IPS-NIHi11 (cell line): ENCODE measurements at regions not wholly inside any gene's neighbourhood (a gene's known extent, or its start where the extent isn't known, plus 50 kb on each side); places are given as distances from the start of the nearest gene placed in this dataset.
"Not testable (repeated sequence)": the region's sequence is repeated elsewhere in the genome, so short reads cannot be mapped to it uniquely, and the experiment has no call there.

Experiments
- DNase-seq: peaks from one replicate; pipeline ENCODE4 v3.0.0; 2012; ENCODE audit warnings: mixed read lengths, low spot score

DNA sequence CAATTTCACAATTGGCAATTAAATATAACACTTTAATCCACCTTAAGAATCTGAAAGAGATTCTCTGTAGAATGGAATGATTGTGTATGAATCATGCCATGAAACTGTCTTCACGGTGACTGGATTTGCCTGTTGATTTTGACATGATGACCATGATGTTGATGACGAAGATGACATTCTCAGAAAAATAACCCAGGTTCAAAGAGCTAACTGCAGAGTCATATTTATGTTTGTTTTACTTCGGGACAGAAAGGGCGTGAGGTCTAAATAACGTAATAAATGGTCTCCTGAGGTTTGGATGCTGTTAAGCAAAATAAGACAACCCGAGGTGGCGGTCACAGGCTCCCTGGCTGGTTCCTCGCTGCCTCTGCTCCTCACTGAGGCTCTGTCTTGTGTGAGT lies 532.0 kb downstream of the TMEM121 start:
- no peak for DNase-seq

DNA sequence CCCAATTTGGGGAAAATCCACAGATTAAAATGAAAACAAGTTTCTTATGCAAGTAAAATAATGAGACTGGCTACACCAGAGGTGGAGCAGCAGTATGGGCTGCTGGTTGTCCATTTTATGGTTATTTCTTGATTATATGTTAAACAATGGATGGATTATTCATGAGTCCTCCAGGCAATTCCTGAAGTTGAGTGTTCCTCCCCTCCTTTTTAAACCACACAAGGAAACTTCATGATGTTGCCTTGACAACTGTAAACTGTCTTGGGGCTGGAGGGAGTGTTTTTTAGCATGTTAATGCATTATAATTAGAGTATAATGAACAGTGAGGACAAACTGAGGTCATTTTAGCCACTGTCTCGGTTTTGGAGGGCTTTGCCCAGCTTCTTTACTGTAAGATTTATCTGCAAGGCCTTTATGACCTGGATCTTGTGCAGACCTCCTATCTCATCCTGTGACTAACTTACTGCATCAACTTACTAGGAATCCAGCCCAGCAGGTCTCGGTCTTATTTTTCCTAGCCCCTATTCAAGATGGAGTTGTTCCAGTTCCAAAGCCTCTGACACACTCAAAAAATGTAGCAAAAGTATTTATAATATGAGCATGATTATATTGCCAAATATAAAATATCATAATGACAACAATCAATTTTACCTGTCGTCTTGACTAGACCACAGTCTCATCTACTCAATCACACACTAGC lies 534.0 kb downstream of the TMEM121 start:
- DNase-seq = no peak

DNA sequence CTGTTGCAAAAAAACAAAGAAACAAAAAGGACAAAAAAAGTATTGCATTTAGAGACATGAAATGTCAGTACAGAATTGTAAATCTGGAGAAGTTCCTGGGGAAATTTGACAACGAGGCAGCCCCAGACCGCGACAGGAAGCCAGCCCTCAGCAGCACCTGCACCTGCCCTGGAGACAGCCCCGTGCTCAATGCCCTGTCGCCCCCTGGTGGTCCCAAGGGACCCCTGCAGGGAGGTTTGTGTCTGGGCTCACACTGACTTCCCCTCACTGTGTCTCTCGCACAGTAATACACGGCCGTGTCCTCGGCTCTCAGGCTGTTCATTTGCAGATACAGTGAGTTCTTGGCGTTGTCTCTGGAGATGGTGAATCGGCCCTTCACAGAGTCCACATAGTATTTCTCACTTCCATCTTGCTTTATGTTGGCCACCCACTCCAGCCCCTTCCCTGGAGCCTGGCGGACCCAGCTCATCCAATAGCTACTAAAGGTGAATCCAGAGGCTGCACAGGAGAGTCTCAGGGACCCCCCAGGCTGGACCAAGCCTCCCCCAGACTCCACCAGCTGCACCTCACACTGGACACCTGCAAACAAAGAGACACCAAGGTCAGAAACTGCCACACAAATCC lies 535.6 kb downstream of the TMEM121 start:
- not testable (repeated sequence) for DNase-seq

DNA sequence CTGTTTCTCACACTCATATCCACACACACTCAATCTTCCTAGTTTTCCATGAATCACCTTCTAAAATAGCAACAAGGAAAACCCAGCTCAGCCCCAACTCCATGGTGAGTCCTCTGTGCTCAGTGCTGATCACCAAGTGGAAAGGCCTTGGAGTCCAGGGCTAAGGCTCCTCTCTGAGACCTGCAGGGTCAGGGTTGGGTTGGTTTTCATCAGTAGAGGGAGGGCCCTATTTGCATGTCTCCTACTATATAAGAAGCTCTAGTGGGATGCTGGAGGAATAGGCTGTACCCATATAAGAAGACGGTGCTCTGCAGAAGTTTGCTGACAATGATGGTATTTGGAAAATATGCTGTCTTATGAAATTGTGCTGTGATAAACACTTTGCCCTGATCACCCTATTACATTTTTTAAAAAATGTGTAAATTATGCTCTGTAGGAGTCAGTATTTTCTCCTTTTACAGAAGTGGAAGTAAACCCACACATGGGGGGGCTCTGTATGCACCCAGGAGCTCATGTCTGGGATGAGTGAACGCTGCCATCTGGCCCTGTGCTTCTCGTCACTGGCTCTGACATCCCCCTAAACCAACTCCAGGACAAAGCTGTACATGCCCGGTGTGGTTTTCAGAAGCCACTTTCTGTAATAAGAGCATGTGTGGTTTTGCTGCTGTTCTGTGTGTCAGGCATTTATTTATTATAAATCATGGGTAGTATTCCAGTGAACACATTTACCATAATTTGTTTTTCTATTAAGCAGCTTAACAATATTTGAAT lies 536.3 kb downstream of the TMEM121 start:
- DNase-seq = no peak

DNA sequence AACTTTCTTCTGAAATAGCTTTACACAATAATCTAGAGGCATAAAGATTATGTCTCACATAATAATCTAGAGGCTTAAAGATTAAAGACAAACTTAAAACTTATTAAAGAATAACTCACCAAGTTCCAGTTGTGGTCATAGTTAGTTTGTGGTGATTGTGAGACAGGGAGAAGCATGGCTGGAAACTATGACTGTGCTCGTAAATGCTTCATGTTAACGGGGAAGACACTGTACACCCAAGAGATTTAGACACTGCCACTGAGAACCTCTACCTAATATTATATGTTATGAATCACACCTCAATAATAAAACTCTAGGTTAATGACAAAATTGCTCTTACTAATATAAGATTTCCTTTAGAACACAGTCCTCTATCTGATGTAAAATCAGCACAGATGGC lies 541.6 kb downstream of the TMEM121 start:
- DNase-seq = no peak

DNA sequence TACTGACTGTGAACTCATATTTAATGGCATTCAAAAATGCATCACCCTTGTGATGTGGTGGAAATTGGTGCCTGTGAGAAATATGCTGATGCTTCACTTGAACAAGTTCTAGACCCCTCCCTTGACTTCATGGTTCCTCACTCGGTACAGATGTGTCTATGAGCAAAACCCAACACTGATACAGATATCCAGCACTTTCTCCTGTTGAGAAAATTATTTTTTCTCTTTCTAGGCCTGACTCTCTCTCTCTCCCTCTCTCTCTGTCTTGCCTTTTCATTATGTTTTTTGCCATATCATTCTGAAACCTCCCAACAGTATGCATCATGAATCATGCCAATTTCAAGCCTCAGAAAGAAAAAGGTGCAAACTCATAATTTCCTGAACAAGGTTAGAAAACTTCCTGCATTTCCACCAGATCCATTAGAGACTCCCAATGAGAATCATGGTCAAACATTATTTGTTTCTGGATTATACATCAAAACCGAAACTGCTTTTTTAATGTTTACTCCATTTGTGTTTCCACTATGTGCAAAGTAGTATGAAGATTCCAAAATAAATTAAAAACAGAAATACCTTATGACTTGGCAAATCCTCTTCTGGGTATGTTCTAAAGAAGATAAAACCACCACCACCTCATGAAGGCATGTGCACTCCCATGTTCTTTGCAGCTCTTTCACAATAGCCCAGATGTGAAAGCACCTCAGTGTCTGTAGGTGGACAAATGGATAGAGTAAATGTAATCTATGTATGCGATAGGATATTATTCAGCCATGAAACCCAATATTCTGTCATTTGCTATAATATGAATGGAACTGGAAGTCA lies 543.6 kb downstream of the TMEM121 start:
- DNase-seq = no peak

DNA sequence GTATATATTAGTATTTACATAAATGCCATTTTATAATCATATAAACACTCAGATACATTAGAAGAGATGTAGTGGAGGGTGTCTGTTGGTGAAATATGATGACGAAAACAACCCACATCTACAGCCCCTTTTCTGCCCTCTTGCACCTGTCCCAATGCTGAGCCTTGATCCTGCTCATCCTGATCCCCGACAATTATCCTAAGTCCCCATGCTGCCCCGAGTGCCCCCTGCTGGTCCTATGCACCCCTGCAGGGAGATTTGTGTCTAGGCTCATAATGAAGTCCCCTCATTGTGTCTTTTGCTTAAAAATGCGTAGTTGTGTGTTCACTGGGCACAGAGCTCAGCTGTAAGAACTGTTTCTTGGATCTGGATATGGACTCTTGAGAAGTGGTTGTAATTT lies 554.5 kb downstream of the TMEM121 start:
- DNase-seq = no peak

DNA sequence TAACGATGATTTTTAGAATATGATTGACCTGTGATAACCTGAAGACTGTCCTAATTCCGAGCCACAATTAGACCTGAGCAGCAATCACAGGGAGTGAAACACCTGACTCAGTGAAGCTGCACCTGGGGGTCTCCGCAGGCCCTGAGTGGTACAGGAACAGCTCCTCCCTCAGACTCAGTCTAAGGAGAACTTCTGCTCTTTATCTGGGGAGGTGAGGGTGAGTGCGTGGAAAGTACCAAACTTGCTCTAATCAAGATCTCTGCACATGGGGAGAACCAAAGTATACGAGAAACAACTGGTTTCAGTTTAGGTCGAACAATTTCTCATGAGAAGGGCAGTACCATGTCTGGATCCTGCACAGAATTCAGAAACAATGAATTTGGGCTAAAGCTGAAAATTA lies 555.3 kb downstream of the TMEM121 start:
- not testable (repeated sequence) for DNase-seq

DNA sequence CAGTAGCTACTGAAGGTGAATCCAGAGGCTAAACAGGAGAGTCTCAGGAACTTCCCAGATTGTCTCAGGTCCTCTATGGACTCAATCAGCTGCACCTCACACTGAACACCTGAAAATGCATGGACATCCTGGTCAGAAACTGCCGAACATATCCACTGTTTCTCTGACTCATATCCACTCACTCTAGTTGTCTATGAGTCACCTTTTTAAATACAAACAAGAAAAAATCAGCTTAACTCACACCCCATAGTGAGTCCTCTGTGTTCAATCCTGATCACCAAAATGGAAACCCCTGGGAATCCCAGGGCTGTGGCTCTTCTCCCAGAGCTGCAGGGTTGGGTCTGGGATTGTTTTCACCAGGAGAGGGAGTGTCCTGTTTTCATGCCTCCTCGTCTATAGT lies 556.7 kb downstream of the TMEM121 start:
- DNase-seq = no peak

DNA sequence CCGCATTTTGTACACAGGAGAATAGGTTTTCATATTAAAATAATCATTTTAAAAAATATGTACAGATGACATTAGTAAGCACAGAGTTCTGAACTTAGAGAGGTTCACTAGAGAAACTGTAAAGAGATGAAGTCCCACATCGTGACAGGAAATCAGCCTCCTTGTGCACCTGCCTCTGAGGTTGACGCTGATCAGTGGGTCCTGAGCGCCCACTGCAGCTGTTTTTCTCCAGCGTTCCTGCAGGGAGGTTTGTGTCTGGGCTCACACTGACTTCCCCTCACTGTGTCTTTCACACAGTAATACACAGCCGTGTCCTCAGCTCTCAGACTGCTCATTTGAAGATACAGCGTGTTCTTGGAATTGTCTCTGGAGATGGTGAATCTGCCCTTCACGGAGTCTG lies 561.5 kb downstream of the TMEM121 start:
- DNase-seq = no peak

DNA sequence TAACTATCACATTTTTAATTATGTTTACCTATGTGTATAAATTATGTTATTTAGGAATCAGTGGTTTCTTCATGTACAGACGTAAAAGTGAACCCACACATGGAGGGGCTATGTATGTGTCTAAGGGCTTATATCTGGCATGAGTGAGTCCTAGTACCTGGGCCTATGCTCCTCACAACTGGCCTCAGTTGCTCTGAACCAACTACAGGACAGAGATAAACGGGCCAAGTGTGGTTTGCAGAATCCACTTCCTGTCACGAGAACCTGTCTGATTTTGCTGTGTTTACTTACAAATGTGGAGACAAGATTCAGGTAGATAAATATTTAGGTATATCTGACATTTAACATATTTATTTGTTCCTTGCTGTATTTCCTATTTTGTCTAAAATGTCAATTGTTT lies 562.5 kb downstream of the TMEM121 start:
- not testable (repeated sequence) for DNase-seq

DNA sequence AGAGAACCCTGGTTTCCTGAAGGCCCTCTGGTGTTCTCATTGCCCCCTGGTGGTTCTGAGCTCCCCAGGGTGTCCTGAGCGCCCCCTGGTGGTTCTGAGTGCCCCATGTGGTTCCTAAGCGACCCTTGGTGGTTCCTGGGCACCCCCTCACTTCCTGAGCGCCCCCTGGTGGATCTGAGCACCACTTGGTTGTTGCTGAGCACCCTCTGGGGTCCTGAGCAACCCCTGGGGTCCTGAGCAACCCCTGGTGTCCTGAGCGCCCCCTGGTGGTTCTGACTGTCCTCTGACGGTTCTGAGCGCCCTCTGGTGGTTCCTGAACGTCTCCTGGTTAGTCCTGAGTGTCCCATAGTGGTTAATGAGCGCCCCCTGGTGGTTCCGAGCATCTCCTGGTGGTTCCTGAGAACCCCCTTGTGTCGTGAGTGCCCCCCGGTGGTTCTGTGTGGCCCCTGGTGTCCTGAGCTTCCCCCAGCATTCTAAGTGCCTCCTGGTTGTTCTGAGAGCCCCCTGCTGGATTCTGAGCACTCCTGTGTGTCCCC lies 568.3 kb downstream of the TMEM121 start:
- no peak for DNase-seq

DNA sequence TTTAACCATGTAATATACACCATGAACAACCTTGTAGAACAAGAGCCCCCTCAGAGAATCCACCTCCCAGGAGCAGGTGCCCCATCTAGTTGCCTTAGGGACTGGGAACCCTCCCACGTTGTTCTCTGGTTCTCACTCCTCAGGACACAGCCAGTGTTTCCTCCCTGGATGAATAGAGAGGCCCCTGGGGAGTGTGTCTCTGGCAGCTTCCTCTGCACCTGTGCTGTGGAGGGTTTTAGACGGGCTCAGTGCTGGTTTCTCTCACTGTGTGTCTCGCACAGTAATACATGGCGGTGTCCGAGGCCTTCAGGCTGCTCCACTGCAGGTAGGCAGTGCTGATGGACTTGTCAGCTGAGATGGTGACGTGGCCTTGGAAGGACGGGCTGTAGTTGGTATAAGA lies 581.3 kb downstream of the TMEM121 start:
- no peak for DNase-seq

DNA sequence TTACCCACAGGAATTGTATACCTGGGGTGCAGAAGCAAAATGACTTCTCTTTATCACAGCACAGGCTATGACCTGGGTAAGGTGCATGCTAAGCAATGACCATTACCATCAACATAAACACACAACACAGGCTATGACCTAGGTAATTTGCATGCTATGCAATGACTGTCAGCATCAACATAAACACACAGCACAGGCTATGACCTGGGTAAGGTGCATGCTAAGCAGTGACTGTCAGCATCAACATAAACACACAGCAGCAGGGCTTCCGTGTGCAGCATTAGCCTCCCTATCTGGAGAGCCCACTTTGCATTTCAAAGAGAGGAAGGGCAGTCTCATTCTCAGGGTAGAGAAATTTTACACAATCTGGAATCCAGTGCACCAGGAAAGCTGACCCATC lies 583.0 kb downstream of the TMEM121 start:
- no peak for DNase-seq

DNA sequence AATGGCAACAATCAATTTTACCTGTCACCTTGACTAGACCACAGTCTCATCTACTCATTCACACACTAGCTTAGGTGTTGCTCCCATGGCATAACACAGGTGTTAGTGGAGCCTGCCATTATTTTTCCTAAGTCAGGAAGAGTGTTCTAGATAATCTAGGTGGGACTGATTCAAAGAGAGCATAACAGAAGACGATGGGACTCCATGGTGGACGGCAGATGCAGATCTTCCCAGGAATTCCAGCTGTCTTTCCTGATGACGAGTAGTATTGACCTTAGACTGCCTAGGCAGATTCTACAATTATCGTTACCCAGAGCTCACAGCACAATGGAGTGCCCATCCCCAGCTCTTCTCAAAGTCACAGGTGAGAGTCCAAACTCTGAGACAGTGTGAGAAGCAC lies 589.0 kb downstream of the TMEM121 start:
- no peak for DNase-seq

DNA sequence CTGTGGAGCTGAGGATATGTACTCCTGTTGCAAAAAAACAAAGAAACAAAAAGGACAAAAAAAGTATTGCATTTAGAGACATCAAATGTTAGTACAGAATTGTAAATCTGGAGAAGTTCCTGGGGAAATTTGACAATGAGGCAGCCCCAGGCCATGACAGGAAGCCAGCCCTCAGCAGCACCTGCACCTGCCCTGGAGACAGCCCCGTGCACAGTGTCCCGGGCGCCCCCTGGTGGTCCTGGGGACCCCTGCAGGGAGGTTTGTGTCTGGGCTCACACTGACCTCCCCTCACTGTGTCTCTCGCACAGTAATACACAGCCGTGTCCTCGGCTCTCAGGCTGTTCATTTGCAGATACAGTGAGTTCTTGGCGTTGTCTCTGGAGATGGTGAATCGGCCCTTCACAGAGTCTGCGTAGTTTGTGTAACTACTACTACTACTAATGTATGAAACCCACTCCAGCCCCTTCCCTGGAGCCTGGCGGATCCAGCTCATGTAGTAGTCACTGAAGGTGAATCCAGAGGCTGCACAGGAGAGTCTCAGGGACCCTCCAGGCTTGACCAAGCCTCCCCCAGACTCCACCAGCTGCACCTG lies 590.1 kb downstream of the TMEM121 start:
- DNase-seq = not testable (repeated sequence)

DNA sequence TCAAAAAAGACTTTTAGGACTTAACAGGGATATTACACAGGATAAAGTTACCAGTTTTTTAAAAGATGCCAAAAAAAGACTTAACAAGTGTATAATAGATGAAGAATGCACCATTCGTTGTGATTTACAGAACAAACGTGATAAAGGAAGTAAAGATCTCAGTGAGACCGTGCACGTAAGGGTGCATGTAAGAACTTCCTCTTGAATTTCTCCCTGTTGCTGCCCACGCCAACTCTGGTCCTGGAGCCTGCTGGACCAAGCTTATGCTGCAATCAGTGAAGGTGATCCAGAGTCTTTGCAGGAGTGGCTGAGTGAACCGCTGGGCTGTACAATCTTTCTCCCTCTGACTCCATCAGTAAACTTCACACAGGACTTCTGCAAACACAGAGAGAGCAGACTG lies 593.7 kb downstream of the TMEM121 start:
- DNase-seq = no peak

DNA sequence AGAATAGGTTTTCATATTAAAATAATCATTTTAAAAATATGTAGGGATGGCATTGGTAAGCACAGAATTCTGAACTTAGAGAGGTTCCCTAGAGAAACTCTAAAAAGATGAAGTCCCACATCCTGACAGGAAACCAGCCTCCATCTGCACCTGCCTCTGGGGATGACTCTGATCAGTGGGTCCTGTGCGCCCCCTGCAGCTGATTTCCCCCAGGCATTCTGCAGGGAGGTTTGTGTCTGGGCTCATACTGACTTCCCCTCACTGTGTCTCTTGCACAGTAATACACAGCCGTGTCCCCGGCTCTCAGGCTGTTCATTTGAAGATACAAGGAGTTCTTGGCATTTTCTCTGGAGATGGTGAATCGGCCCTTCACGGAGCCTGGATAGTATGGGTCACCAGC lies 602.9 kb downstream of the TMEM121 start:
- no peak for DNase-seq

DNA sequence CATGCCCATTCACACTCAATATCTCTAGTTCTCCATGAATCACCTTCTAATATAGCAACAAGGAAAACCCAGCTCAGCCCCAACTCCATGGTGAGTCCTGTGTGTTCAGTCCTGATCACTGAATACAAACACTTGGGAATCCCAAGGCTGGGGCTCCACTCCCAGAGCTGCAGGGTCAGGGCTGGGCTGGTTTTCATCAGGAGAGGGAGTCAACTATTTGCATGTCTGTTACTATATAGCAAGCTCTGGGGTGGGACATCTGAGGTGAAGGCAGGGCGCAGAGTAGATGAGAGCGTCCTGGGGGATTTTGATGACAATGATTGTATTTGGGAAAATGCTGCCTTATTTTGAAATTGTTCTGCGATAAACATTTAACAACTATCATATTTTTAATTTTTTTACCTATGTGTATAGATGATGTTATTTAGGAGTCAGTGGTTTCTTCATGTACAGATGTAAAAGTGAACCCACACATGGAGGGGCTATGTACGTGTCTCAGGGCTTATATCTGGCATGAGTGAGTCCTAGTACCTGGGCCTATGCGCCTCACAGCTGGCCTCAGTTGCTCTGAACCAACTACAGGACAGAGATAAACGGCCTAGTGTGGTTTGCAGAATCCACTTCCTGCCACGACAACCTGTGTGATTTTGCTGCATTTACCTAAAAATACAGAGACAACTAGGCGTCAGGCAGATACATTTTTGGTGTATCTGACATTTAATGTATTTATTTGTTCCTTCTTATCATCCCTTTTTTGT lies 603.7 kb downstream of the TMEM121 start:
- not testable (repeated sequence) for DNase-seq

DNA sequence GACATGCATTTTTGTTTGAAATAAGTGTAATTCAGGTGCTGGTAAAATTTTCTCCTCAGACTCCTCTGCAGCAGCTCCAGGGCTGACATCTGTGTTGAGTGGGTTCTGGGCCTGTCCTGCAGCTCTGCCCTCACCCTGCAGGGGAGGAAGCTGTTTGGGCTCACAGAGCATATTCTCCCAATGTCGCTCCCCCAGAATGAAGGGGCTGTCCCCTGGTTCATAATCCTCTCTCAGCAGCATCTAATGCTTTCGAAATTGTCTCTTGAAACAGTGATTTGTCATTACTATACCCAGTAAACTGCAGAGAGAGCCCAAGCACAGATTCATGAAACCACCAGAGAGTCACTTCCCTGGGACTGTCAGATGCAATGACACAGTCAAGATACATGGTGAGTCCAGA lies 606.7 kb downstream of the TMEM121 start:
- not testable (repeated sequence) for DNase-seq

DNA sequence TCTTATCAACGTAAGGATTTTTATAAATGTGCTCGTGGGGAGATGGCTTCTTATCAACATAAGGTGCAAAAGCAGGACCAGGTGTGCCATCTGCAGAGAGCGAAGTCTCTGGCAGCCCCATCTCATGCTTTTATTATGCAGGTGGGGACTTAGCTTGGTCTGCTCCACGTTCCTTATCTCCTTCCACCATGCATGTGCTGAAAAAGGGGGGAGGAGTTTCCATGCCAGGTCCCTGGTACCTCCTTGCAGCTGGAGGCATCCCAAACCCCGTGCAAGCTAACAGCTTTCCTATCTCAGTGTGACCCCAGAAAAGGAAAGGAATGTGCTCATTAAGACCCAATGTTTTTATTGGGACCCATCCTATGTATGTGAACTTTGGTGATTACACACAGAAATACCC lies 608.5 kb downstream of the TMEM121 start:
- DNase-seq = no peak
